GM18907 (cell line): ENCODE measurements at regions not wholly inside any gene's neighbourhood (a gene's known extent, or its start where the extent isn't known, plus 50 kb on each side); places are given as distances from the start of the nearest gene placed in this dataset.

Source experiments
- ATAC-seq: cut with Tn5 transposase; IDR thresholded peaks from one replicate; pipeline ENCODE4 v1.9.1; 2021; ENCODE audit warnings: mild to moderate bottlenecking, moderate library complexity; ENCODE audit not compliant: unreplicated experiment

DNA sequence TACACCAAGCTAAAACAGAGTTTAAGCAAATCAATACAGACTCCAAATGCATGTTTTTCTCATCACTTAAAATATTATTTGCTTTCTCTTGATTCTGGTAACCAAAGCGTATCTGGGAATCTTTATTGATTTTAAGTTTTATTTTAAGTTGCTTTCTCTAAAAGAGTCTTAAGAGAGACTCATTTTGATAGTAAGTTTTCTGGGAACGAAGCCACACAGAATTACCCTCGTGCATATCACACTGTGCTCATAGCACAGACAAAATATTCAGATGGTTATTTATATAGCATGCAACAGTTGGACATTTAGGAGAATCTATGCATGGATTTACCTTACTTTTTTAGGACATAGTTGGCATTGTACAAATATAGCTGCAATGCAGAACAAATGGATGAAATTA lies 597.5 kb upstream of the NRXN1 start:
- ATAC-seq = no peak

DNA sequence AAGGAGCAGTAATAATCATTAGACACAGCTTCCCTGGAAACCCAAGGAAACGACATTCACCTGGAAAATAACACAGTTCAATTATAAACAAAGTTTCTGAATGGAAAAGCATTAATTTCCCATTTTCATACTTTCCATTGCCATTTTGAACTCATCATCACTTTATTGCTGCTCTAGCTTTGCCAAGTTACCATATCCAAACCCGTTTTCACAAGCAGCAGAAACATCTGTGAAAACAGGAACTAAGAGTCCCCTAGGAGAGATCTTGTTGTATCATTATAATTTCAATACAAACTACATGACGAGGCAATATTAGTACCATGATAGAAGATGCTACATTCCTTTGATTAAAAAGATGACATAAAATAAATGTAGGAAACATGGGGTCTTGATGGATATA lies 597.0 kb upstream of the NRXN1 start:
- no peak for ATAC-seq

DNA sequence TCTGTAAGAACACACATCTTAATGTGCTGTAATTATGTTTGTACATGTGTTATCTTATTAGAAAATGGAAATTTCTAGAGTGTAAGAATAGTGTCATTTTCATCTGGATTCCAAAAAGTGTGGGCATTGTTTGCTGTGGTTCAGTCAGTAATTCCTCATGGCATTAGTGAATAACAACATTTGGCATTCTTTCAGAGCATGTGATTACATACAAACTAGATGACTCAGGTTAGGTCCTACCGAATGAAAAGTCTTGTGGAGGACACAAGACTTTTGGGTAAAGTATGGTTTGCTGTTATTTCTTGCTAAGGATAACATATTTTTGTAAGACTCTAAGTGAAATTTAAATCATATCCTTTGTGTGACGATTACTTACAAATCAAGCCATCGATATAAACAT lies 593.1 kb upstream of the NRXN1 start:
- ATAC-seq = no peak

DNA sequence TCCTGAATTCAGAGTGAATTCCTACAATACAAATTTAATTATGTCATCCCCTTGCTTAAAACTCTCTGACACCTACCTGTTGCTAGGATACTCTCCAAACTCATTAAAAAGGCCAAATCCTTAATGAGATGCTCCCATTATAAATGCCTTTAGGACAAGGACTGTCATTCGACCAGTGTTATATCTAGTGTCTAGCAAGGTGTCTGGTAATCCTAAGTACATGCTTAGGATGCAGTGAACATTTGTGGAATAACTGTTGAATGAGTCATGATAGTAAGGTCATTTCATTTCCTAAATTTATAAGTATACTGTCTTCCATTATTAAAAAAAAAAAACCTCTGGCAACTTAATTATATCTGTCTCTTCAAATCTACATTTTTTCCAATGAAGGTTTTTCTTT lies 588.9 kb upstream of the NRXN1 start:
- no peak for ATAC-seq

DNA sequence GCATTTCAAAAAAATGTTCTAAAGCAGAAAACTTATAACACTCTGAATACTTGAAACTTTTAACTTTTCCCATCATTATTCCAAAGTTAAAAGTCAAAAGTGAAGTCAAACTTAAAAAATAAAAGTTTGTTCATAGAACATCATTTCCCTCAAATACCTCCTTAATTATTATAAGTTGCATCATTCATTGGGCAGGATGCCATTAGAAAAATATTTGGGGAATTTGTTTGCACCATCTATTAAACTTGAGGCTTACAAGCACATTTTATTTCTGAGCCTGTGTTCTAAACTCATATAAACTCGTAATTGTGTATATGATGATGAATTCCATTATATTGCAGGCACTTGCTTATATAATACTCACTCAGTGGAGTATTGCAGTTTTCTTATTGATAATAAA lies 588.0 kb upstream of the NRXN1 start:
- ATAC-seq = no peak

DNA sequence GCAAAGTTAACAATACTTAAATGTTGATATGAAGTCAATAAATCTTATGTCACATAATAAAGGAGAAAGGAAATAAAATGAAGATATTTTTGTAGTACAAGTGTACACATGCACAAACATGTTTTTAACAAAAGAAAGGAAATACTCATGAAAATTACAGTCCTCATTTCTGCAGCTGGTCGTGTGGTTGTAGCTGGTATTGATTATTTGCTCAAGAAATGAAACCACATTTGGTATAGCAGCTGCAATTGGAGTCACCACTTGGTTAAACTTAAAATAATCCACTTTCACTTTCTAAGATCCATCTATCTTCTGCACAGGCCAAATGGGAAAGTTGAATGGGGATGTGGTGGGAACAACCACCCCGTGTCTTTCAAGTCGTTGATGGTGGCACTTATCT lies 580.5 kb upstream of the NRXN1 start:
- ATAC-seq = no peak

DNA sequence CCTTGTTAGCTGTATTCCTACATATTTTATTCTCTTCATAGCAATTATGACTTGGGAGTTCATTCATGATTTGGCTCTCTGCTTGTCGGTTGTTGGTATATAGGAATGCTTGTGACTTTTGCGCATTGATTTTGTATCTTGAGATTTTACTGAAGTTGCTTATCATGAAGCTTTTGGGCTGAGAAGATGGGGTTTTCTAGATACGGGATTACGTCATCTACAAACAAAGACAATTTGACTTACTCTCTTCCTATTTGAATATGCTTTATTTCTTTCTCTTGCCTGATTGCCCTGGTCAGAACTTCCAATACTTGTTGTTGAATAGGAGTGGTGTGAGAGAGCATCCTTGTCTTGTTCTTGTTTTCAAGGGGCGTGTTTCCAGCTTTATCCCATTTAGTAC lies 569.8 kb upstream of the NRXN1 start:
- ATAC-seq = no peak

DNA sequence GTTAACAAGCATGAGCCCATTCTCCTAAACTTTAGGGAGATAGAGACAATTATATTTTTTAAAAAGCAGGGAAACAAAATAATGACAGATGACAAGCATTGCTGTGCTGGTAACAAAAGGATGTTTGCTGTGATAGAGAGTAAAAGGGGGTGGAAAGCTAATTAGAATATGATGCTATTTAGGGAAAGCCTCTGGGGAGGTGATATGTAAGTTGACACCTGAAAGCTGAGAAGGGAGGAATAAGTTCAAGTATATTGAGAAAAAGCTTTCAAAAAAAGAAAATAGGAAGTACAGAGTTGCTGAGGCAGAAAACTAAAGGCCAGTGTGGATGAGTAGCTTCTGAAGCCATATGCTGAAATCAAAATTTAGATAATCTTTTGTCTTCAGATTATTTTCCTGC lies 565.2 kb upstream of the NRXN1 start:
- no peak for ATAC-seq

DNA sequence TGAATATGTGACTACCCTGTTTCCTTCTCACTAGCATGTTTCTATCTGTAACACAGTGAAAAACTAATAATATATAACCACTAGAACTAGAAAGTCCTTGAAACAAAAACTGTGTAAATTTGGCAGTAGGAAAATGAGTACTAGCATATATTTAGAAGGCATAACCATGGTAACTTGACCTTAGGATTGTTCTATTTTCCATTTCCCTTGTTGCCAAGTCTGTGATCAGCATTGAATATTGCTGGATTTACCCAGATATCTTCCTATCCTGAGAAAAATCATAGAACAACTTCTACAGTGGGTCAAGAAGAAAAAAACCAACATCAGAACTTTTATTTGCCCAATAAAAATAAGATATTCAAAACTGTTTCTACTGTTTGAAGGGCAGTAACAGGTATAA lies 563.9 kb upstream of the NRXN1 start:
- no peak for ATAC-seq

DNA sequence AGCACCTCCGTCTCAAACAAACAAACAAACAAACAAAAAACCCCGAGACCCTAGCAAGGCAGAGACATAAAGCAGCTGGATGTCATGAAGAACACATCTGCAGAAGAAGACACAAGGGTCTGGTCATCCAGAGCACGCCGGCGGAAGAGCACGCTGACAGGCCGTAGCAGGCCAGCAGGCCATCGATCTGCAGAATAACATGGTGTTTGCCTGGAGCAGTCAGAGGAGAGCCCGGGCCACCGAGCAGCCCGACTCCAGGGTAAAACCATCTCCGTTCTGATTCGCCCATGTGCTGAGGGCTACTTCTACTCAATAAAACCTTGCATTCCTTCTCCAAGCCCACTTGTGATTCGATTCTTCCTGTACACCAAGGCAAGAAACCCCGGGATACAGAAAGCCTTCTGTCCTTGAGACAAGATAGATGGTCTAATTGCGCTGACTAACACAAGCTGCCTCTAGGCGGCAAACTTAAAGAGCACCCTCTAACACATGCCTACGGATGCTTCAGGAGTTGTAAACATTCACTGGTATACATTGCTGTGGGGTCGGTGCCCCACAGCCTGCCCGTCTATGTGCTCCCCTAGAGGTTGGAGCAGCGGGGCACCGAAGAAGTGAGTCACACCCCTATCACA lies 549.8 kb upstream of the NRXN1 start:
- no peak for ATAC-seq

DNA sequence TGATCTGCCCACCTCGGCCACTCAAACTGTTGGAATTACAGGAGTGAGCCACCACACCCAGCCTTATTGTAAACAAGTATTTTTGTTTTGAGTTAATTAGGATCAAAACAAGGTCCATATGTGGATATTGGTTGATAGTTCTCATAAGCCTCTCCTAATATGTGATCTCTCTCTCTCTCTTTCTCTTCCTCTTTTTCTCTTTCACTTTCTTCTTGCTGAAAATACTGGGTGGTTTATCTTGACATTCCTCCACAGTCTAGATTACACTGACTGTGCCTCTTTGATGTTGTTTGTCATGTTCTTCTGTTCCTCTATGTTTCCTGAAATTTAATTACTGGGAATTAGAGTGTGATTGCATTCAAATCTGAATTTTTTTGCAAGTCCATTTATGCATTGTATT lies 547.5 kb upstream of the NRXN1 start:
- ATAC-seq = no peak

DNA sequence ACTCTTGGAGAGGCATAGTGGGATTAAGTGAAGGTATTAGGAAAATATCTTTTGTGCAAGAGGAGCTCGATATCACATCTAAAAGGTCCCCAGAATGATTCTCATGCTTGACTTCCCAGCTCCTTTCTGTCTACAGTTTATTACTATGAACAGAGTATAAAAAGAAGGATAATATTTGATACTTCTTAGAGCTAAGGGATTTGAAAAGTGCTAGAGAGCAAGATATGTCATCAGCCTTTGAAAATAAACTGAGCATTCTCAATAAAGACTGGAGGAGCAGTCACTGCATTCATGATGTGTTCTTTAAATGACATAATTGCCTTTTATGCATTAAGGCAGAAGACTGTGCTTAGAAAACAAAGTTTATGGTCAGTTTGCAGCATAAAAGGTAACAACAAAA lies 543.2 kb upstream of the NRXN1 start:
- ATAC-seq = no peak

DNA sequence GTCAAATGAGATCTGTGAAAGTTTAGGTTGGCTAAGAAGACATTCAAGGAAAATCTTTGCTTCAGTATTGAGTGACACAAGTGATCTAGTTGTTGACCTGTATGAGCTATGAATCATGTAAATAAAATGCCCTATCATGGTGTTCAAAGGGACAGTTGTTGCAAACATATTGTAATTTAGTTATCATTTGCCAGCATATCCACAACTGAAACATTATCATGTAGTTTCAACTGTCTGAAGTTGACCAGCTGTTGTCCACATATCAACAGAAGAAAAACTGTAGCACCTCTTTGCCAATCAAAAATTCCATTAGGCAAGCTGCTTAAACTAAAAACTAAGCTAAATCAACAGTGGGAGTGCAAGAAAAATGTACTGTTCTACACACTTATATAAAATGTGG lies 527.1 kb upstream of the NRXN1 start:
- ATAC-seq = no peak

DNA sequence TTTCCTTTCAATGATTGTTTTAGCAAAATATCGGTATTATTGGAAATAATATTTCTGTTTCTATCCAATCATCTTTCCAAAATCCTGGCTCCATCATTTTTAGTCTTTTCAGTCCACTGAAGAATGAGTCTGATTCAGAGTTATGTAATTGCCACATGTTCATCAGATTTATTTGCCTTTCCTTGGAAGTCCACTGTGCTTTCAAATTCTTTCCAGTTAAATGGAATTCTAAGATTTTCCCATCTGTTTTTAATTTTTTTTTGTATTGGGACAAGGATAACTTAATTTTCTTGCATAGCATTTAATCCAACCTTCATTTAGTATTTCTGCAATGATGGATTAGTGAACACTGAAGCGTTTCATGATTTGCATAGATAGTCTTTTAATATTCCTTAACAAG lies 521.5 kb upstream of the NRXN1 start:
- ATAC-seq = no peak

DNA sequence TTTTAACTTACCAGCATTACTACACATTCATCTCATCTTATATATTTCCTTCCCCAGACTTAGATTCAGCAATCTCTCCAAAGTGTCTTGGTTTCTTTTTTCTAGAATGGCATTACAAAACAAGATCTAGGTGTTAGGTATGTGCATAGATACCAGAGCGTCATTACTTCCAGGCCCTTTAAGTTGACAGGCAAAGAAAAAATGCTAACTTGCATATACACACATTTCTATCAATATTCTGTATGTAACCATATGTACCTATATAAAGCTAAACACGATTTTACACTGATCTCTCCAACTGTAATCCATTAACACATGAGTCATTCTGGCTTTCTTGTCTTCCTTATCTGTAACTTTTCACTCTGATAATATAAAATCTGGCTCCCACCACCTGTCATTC lies 503.8 kb upstream of the NRXN1 start:
- ATAC-seq = no peak

DNA sequence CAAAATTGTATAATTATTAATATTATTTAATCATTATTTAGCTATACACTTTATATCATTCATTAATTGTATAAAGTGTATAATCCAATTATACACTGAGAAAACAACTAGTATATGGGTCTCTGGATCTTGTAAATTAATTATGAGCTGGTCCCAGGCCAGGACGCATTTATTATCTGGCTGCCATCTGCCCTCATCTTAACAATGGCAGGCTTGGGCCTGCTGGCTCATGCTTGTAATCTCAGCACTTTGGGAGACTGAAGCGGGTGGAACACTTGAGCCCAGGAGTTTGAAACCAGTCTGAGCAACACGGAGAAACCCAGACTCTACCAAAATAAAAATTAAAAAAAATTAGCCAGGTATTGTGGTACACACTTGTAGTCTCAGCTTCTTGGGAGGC lies 502.2 kb upstream of the NRXN1 start:
- ATAC-seq = no peak

DNA sequence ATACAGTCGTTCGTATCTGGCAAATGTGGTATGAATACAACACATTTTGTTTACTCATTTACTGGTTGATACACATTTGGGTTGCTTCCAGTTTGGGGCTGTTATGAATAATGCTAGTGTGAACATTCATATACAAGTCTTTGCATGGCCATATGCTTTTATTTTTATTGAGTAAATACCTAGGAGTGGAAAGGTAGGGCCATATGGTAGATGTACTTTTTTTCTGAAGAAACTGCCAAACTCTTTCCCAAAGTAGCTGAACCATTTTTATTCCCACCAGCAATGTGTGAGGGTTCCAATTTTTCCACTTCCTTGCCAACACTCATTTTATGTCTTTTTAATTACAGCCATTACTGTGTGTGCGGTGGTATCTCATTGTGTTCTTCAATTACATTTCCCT lies 496.2 kb upstream of the NRXN1 start:
- ATAC-seq = no peak

DNA sequence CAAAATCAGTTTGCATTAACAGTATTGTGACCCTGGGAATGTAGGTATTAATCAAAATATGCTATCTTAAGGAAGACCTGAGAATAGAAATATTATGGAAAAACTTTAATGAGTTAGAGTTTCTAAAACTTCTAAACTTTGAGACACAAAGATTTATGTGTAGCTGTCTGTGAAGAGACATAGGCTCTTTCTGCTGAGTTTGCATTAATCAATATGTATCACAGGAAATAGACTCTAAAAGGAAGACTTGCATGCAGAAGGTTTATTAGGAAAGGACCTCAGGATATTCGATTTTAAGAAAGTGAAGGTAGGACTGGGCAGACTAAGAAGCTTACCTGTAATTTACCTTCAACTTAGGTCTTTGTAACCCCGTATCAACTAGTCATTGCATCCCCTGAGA lies 494.8 kb upstream of the NRXN1 start:
- ATAC-seq = no peak

DNA sequence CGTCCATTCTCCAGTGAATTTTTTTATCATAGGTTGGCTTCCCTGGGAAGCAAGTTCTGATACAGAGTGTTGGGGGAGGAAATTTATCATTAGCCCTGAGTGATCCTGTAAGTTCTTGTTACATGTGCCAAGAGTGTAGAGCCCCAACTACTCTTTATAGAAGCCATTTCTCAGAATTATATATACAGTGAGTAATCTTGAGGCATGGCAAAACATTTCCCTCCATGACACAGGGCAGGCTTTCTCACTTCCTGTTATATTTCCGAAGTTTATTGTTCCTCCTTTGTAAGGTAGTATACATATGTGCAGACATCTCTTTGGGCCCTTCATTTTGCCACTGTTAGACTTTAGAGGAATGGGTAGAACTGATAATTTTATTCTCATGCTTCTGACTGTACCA lies 484.7 kb upstream of the NRXN1 start:
- no peak for ATAC-seq

DNA sequence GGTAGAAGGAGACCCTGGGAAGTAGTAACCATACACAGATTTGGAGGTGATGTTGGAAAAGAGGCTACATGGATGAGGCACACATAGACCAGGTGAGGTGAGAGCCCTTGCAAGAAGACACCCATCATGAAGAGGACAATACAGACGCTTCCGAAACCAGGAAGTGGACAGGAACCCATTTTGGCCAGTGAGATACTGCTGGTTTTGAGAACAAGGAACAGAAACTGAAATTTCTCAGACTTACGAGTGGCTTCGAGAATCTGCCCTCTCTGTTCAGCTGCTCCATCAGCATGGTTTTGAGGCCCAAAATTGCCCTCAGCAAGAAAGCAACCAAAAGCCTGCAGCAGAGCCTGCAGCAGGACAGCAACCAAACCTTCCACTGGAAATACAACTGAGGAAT lies 479.1 kb upstream of the NRXN1 start:
- ATAC-seq = peak; percentile 65

DNA sequence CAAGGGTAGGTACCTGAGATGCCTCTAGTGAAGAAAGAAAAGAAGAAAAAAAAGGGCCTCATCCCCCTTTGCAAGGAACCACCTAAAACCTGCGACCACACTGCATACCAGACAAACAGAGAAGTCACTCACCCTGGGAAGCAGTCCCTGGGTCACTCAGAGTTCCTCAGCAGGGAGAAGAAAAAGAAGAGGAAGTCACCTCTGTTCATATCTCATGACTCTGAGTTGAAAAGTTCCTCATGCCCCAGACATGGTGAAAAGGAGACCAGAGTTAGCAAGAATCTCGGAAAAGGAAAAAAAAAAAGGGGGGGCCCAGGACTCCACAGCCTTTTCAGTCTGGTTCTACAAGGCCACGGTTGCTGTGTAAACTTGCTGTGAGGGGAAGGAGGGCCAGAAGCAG lies 478.4 kb upstream of the NRXN1 start:
- ATAC-seq = no peak

DNA sequence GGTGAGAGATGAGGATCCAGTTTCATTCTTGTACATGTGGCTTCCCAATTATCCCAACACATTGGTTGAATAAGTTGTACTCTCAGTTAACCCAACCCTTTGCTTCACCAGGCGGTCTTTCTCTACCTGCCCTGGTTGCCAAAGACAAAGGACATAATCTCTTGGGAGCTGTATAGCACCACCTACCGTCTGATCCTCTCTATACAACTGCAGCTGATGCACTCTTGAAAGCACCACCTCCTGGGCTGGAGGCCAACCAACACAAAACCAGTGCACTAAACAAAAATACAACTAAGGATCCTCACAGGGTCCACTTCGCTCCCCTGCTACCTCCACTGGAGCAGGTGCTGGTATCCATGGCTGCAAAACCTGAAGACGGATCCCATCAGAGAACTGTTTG lies 473.6 kb upstream of the NRXN1 start:
- no peak for ATAC-seq

DNA sequence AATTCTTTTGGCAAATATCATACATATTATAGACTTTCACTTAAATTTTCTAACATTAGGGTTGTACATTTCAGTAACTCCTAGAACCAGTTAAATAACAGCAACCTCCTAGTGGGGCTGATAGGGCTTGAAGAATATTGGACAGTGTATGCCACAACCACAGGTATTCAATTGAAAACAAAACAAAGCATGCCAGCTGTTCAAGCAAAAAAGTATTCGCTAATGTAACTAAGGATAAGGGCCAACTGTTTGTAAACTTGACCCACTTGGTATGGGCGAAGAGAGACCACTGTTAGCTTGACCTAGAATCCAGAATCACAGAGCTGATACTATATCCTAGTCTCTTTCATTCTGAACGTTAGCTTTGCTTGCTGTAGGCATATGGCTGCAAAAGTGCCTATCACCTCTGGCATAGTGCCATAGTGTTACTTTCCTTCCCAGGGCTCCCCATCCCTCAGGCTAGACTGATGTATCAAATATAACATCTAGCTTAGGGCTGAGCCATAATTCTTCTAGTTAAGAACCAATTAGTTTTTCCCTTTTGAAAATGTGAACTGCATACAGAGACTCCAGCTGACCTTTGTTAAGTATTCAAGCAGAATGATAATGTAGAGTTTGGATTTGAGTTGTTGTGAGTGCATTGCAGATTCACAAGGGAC lies 458.8 kb upstream of the NRXN1 start:
- no peak for ATAC-seq
